T-cell (primary cell): ENCODE measurements at regions not wholly inside any gene's neighbourhood (a gene's known extent, or its start where the extent isn't known, plus 50 kb on each side); places are given as distances from the start of the nearest gene placed in this dataset.
"Not testable (repeated sequence)": the region's sequence is repeated elsewhere in the genome, so short reads cannot be mapped to it uniquely, and the experiment has no call there.

Experiments used
- ATAC-seq, 4 experiments: fragments of 200-7000 bp in 3 of 4; fragments of 150-1000 bp in 1 of 4; cut with Tn5 transposase; replicated peaks in 1 of 4; 1 replicate in 3 of 4; 2 replicates in 1 of 4; pipeline ENCODE4 v1.10.0; 2021; ENCODE audit warnings: moderate library complexity in 3 of 4, mild to moderate bottlenecking in 2 of 4, moderate number of reproducible peaks in 1 of 4
- CTCF ChIA-PET, 2 donors: fragments of 300-600 bp; sonication (Branson Sonifier 250); formaldehyde crosslinking; loops; one replicate each; lab custom pipeline; 2022; ENCODE audit warnings: antibody characterized with exemption in 2 of 2; lab: Charles Lee
- POLR2A ChIA-PET, 2 donors: fragments of 300-600 bp; sonication (Branson Sonifier 250); formaldehyde crosslinking; loops; one replicate each; lab custom pipeline; 2022; ENCODE audit warnings: antibody characterized with exemption in 2 of 2; lab: Charles Lee
- DNase-seq, 35 experiments: peaks; one replicate each; pipeline versions ENCODE4 v3.0.0 to v3.0.0-alpha.2; 2013 to 2023
- H3K27ac ChIP-seq: one replicate; pipeline ENCODE4 v1.5.1; 2013; ENCODE audit warnings: low read length
- H3K27me3 ChIP-seq, 2 experiments: replicated peaks in 1 of 2; 1 replicate in 1 of 2; 2 replicates in 1 of 2; pipeline versions ENCODE4 v1.6.1 to v1.7.0; 2013; ENCODE audit warnings: low read length in 1 of 2, mixed read lengths in 1 of 2; ENCODE audit not compliant: control insufficient read depth in 2 of 2, insufficient read depth in 2 of 2; ENCODE audit errors: extremely low read depth in 1 of 2
- H3K36me3 ChIP-seq, 2 donors: 1 replicate in 1 of 2; 2 replicates in 1 of 2; pipeline versions ENCODE4 v1.6.1 to v1.7.0; 2013; ENCODE audit warnings: low read length in 1 of 2; ENCODE audit not compliant: control insufficient read depth in 2 of 2, insufficient read depth in 1 of 2; ENCODE audit errors: extremely low read depth in 1 of 2
- H3K4me1 ChIP-seq, 2 experiments: 1 replicate in 1 of 2; 2 replicates in 1 of 2; pipeline versions ENCODE4 v1.6.1 to v1.7.0; 2013; ENCODE audit warnings: low read length in 2 of 2, mixed read lengths in 1 of 2; ENCODE audit not compliant: insufficient read depth in 2 of 2, control insufficient read depth in 1 of 2; ENCODE audit errors: extremely low read depth in 1 of 2
- H3K4me3 ChIP-seq, 2 donors: 1 replicate in 1 of 2; 2 replicates in 1 of 2; pipeline versions ENCODE4 v1.5.1 to v1.7.0; 2013; ENCODE audit warnings: mild to moderate bottlenecking in 2 of 2, low read length in 1 of 2, moderate library complexity in 1 of 2; ENCODE audit not compliant: control insufficient read depth in 1 of 2; ENCODE audit errors: extremely low read depth in 1 of 2
- H3K9me3 ChIP-seq: 2 replicates; pipeline ENCODE4 v1.7.0; 2013
- H3K27ac Mint-ChIP-seq, 2 donors: one replicate each; pipeline ENCODE4 v1.8.0; 2020 to 2021; ENCODE audit warnings: mild to moderate bottlenecking in 2 of 2, mixed read lengths in 2 of 2
- H3K27me3 Mint-ChIP-seq, 2 donors: one replicate each; pipeline ENCODE4 v1.8.0; 2021 to 2022; ENCODE audit warnings: mixed read lengths in 2 of 2
- H3K36me3 Mint-ChIP-seq: one replicate; pipeline ENCODE4 v1.8.0; 2021; ENCODE audit warnings: mixed read lengths
- H3K4me1 Mint-ChIP-seq, 3 donors: one replicate each; pipeline ENCODE4 v1.8.0; 2020 to 2022; ENCODE audit warnings: mixed read lengths in 3 of 3, mild to moderate bottlenecking in 1 of 3
- H3K4me3 Mint-ChIP-seq, 3 donors: one replicate each; pipeline ENCODE4 v1.8.0; 2020 to 2022; ENCODE audit warnings: mild to moderate bottlenecking in 3 of 3, mixed read lengths in 3 of 3, moderate library complexity in 3 of 3
- H3K9me3 Mint-ChIP-seq, 3 donors: one replicate each; pipeline ENCODE4 v1.8.0; 2020 to 2022; ENCODE audit warnings: mixed read lengths in 3 of 3
- WGBS: methylation state at CpG from one replicate; pipeline ENCODE4 v1.1.5; 2013; ENCODE audit warnings: missing lambda C conversion rate; ENCODE audit not compliant: insufficient coverage; 5-methylcytosine and 5-hydroxymethylcytosine counted together

- H3K9me3 ChIP-seq, H3K27ac ChIP-seq, H3K36me3 Mint-ChIP-seq, H3K27me3 Mint-ChIP-seq, CTCF ChIA-PET, H3K4me3 Mint-ChIP-seq, H3K27me3 ChIP-seq, H3K4me1 ChIP-seq, DNase-seq, H3K4me3 ChIP-seq, POLR2A ChIA-PET, H3K4me1 Mint-ChIP-seq, H3K9me3 Mint-ChIP-seq, H3K27ac Mint-ChIP-seq, H3K36me3 ChIP-seq, ATAC-seq: not testable (repeated sequence)
- WGBS: 80% methylated on average over 1 of the region's 2 CpGs
These were observed 343.4 kb upstream of the PLGLB1 start for GRCh38 chr2:87365038-87365437.

- DNase-seq, CTCF ChIA-PET, H3K27me3 Mint-ChIP-seq, H3K36me3 Mint-ChIP-seq, H3K27me3 ChIP-seq, H3K4me3 ChIP-seq, H3K27ac ChIP-seq, ATAC-seq, H3K4me3 Mint-ChIP-seq, H3K9me3 ChIP-seq, H3K36me3 ChIP-seq, H3K9me3 Mint-ChIP-seq, H3K4me1 ChIP-seq, POLR2A ChIA-PET, H3K4me1 Mint-ChIP-seq, H3K27ac Mint-ChIP-seq: not testable (repeated sequence)
- no CpG with 5 or more reads among the region's 7 CpGs for WGBS
These were observed 361.8 kb upstream of the PLGLB2 start for GRCh38 chr2:87386063-87386560.

- H3K4me3 ChIP-seq, H3K4me1 Mint-ChIP-seq, H3K4me3 Mint-ChIP-seq, H3K9me3 Mint-ChIP-seq, H3K27me3 ChIP-seq, ATAC-seq, CTCF ChIA-PET, H3K27ac ChIP-seq, H3K4me1 ChIP-seq, H3K27ac Mint-ChIP-seq, POLR2A ChIA-PET, H3K36me3 Mint-ChIP-seq, DNase-seq, H3K36me3 ChIP-seq, H3K9me3 ChIP-seq, H3K27me3 Mint-ChIP-seq: not testable (repeated sequence)
- WGBS: no CpG with 5 or more reads among the region's 1 CpG
These were observed 352.1 kb upstream of the PLGLB2 start for GRCh38 chr2:87395784-87396183.

- H3K4me3 Mint-ChIP-seq, H3K27me3 Mint-ChIP-seq, DNase-seq, H3K4me3 ChIP-seq, H3K9me3 ChIP-seq, H3K27ac ChIP-seq, POLR2A ChIA-PET, ATAC-seq, H3K4me1 ChIP-seq, H3K36me3 Mint-ChIP-seq, H3K27ac Mint-ChIP-seq, H3K27me3 ChIP-seq, H3K36me3 ChIP-seq, CTCF ChIA-PET, H3K9me3 Mint-ChIP-seq, H3K4me1 Mint-ChIP-seq: not testable (repeated sequence)
- WGBS: 91% methylated on average over 6 of the region's 9 CpGs
These were observed 351.2 kb upstream of the PLGLB2 start for GRCh38 chr2:87396551-87397265.

GRCh38 chr2:87397276-87398065 lies 350.4 kb upstream of the PLGLB2 start:
- 85% methylated on average over 4 of the region's 9 CpGs for WGBS
- H3K27me3 Mint-ChIP-seq, H3K4me1 Mint-ChIP-seq, H3K27ac Mint-ChIP-seq, H3K9me3 ChIP-seq, H3K4me1 ChIP-seq, CTCF ChIA-PET, H3K36me3 ChIP-seq, H3K36me3 Mint-ChIP-seq, H3K27ac ChIP-seq, ATAC-seq, POLR2A ChIA-PET, H3K4me3 ChIP-seq, H3K9me3 Mint-ChIP-seq, DNase-seq, H3K27me3 ChIP-seq, H3K4me3 Mint-ChIP-seq: not testable (repeated sequence)

GRCh38 chr2:87398567-87399305 lies 349.2 kb upstream of the PLGLB2 start:
- H3K27me3 ChIP-seq, H3K27me3 Mint-ChIP-seq, H3K4me1 Mint-ChIP-seq, H3K36me3 Mint-ChIP-seq, CTCF ChIA-PET, H3K9me3 Mint-ChIP-seq, H3K27ac Mint-ChIP-seq, POLR2A ChIA-PET, H3K36me3 ChIP-seq, H3K9me3 ChIP-seq, H3K27ac ChIP-seq, H3K4me1 ChIP-seq, H3K4me3 Mint-ChIP-seq, H3K4me3 ChIP-seq: not testable (repeated sequence)
- 100% methylated on average over 2 of the region's 8 CpGs for WGBS
- ATAC-seq (peak in 1 of 4 experiments; percentile 26), DNase-seq (peak in 1 of 35 experiments; percentile 31)
